ENCODE measurements at regions not wholly inside any gene's neighbourhood (a gene's known extent, or its start where the extent isn't known, plus 50 kb on each side); places are given as distances from the start of the nearest gene placed in this dataset.
"Not testable (repeated sequence)": the region's sequence is repeated elsewhere in the genome, so short reads cannot be mapped to it uniquely, and the experiment has no call there.

- no peak for DNase-seq
Measured at GRCh38 chr3:151593928-151594327, 133.1 kb upstream of the IGSF10 start.

DNA sequence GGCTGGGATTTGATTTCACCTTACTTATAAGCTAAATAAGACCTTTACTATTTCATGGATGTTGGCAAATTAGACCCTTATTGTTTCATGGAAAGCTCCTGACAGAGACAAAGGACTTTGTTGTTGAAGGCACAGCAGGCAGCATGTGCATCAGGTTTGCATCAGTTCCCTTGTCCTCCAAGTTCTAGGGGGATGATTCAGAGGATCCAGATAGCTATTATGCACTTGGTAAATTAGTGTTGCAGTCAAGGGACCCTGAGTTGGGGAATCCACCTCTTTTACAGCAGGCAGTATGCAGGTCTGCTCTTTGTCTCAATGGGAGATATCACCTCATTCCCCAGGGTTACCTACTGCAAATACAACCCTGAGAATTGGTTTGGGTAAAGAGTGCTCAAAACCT lies 131.4 kb upstream of the IGSF10 start:
- no peak for DNase-seq

GRCh38 chr3:151591441-151591840 lies 130.6 kb upstream of the IGSF10 start:
- no peak for DNase-seq

DNA sequence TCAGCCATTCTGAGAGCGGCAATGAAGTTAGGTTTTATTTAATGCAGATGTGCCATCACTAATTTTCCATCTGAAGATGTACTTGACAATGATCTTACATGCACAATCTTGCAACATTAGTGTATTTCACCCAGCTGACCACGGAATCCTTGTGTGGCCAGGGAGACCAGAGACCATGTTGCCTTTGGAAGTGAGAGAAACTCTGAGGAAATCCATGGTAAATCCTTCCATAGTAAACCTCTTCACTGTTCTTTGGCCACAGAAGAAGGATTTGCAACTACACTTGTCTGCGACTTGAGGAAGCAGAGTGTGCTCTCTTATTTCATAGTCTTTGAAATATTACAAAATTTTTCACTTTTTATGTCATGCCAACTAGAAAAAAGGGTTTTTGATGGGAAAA lies 128.4 kb upstream of the IGSF10 start:
- no peak for DNase-seq

DNA sequence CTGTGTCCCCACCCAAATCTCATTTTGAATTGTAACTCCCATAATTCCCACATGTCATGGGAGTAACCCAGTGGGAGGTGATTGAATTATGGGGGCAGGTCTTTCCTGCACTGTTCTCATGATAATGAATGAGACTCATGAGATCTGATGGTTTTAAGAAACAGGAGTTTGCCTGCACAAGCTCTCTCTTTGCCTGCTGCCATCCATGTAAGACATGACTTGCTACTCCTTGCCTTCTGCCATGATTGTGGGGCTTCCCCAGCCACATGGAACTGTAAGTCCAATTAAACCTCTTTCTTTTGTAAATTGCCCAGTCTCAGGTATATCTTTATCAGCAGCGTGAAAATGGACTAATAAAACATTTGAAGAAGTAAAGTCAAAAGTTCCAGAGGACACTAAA lies 126.8 kb upstream of the IGSF10 start:
- not testable (repeated sequence) for DNase-seq

- DNase-seq = no peak
Measured at GRCh38 chr3:151584566-151584965, 123.7 kb upstream of the IGSF10 start.

GRCh38 chr3:151581035-151581434 lies 120.2 kb upstream of the IGSF10 start:
- DNase-seq = no peak

- DNase-seq = no peak
Measured at GRCh38 chr3:151580591-151580990, 119.7 kb upstream of the IGSF10 start.

DNA sequence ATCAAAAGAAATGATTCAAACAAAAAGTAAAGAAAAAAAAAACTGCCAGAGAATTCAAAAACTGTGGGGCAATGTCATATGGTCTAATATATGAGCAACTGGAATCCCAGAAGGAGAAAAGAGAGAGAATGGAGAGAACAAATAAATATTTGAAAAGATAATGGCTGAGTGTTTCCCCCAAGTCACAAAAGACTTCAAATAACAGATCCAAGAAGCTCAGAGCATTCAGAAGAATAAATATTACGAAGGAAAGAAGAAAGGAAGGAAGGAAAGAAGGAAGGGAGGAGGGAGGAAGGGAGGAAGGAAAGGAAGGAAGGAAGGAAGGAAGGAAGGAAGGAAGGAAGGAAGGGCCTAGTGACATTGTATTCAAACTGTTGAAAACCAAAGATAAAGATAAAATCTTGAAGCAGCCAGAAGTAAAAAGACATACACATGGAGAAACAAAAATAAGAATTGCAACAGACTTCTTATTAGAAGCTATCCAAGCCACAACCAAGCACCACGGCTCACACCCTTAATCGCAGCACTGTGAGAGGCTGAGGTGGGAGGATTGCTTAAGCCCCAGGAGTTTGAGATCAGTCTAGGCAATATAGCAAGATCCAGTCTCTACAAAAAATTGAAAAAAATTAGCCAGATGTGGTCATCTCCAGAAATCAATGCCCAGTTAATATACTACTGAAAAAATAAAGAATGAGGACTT lies 118.9 kb upstream of the IGSF10 start:
- DNase-seq = no peak

- no peak for DNase-seq
Measured at GRCh38 chr3:151578495-151578894, 117.6 kb upstream of the IGSF10 start.

GRCh38 chr3:151576511-151577137 lies 115.8 kb upstream of the IGSF10 start:
- no peak for DNase-seq

DNA sequence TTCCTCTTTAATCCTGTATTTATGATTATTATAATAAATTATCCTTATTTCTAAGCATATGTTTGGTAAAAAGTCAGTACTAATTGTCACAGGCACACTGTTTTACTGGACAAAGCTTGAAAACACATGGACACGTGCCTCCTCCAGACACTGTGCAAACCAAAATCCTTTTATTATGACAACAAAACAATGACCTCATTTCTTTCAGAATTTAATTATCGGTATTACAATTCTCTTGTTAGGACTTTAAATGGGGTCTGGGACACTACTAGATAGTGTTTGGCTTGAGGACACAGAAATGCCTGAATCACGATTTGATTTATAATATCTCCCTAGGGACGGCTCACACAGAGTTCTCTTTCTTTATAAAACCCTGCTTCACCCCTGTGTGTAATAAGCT lies 107.3 kb upstream of the IGSF10 start:
- DNase-seq = no peak

- no peak for DNase-seq
Measured at GRCh38 chr3:151567477-151567876, 106.6 kb upstream of the IGSF10 start.

DNA sequence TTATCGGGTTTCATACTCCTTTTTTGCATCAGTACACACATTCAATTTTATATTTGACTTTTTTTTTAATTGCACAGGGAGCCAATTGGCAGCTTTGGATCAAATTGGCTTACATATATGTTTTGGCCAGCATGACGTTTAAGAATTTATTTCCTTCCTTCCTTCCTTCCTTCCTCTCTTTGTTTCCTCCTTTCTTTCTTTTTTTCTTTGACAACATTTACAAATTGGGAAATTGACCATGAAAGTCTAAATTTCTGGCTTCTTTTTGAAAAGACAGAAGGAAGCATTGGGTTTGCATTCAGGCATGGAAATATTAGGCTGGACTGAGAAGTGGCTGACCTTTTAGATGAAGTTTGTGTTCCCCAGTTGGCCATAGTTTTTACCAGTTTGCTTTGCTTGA lies 103.4 kb upstream of the IGSF10 start:
- no peak for DNase-seq

- DNase-seq = no peak
Measured at GRCh38 chr3:151563305-151563704, 102.4 kb upstream of the IGSF10 start.

DNA sequence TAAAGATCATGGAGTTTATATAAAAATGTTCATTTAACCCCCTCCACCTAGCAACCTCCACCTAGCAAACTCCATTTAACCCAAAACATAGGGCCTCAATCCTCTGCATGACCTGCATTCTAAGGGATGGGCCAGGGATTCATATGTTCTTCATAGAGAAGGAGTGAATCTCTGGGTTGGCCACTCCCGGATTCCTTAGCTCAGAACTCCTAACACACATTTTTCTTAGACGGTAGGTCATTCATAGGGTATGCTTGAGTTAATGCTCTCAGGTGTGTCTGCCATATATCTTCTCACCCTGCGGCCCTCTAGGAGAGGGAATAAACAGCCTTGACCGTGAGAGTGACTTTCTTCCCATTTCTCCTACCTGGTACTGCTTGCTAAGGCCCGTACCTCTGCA lies 102.0 kb upstream of the IGSF10 start:
- no peak for DNase-seq

GRCh38 chr3:151561878-151562277 lies 101.0 kb upstream of the IGSF10 start:
- no peak for DNase-seq

- no peak for DNase-seq
Measured at GRCh38 chr3:151560738-151561137, 99.9 kb upstream of the IGSF10 start.

GRCh38 chr3:151559736-151560135 lies 98.9 kb upstream of the IGSF10 start:
- no peak for DNase-seq

- no peak for DNase-seq
Measured at GRCh38 chr3:151558661-151559060, 97.8 kb upstream of the IGSF10 start.

DNA sequence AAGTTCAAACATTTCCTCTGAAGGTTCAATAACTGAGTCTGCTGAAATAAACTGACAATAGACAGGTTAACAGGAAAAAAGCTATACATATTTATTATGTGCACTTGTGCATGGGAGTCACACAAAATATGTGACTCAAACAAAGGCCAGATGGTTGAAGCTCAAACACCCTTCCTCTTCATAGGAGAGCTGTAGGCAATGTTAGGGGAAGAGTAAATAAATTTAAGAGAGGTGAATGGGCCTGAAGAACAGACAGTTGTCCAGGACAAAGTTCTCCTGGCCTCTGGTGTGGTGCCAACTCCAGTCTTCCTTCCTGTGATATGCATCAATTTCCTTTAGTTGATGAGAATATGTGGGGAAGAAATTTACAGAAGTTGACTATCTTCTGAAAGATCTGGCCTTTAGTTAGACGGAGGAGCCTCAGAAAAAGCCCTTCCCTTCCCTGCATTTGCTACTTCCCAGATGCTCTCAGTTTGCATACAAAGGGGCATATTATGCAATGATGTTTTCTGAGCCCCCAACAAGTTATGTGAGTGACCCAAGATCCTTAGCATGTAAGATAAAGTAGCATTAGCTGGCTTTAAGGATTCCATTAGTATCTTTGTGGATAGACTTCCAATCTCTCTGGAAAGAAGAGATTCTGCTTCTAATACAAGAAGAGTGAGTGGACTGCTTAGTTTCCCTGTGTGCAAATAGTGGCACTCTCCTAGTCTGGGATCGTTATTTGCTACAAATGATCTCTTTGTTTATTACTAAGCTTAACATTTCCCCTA lies 96.4 kb upstream of the IGSF10 start:
- DNase-seq = no peak

GRCh38 chr3:151556596-151556995 lies 95.7 kb upstream of the IGSF10 start:
- DNase-seq = no peak

GRCh38 chr3:151555523-151555922 lies 94.7 kb upstream of the IGSF10 start:
- DNase-seq = no peak

DNA sequence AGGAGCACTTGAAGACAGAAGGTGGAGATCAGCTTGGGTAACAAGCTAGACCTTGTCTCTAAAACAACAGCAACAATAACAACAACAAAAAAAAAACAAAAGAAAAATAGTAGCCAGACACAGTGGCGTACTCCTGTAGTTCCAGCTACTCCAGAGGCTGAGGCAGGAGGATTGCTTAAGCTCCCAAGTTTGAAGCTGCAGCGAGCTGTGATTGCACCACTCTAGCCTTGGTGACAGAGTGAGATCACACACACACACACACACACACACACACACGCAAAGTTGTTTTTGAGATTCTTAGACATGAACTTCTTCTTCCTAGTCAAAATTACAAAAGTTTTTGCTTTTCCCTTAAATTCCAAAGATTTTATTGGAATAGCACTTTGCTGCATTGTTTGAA lies 93.0 kb upstream of the IGSF10 start:
- peak; percentile 5 for DNase-seq

Data from CD4-positive, alpha-beta T cell treated with Interleukin-10 for 1 hour (primary cell).